ENCODE measurements at regions not wholly inside any gene's neighbourhood (a gene's known extent, or its start where the extent isn't known, plus 50 kb on each side); places are given as distances from the start of the nearest gene placed in this dataset.

DNA sequence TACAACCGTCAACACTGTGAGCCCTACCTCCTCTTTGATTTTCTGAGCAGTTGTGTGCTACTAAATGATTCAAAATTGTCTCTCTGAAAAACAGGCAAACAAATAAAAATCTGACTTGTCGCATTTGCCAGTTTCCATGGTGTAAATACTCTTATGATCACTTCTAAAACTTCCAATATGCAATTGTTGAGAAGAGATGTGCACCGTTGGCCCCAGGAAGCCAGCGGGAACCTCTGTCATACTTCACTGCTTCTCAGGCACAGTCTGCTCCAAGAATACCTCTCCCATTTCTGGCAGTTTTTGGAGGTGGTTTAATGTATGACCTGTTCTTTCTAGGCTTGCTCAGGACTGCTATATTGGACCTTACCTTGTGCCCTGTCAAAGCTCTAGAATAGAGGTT lies 196.0 kb upstream of the NCAM2 start (continued):
- TF ChIP-seq MAZ (CRISPR knock-in tag; conservative IDR thresholded peaks at IDR 0.05 in 1 of 2, IDR thresholded peaks at IDR 0.05 in 1 of 2) (no peak), ERF (CRISPR knock-in tag; IDR thresholded peaks at IDR 0.05) (no peak), ESRRB (CRISPR knock-in tag; IDR thresholded peaks at IDR 0.05; ENCODE audit: borderline replicate concordance) (no peak), ZNF174 (CRISPR knock-in tag; IDR thresholded peaks at IDR 0.05) (no peak), EWSR1 (IDR thresholded peaks at IDR 0.05; ENCODE audit: borderline replicate concordance, low read depth, partially characterized antibody) (no peak), SNRNP70 (optimal IDR thresholded peaks at IDR 0.05; ENCODE audit: low read depth, low read length) (no peak), ZNF263 (CRISPR knock-in tag; IDR thresholded peaks at IDR 0.05; ENCODE audit: borderline replicate concordance) (no peak)
- TF ChIP-seq, protein P1, sequence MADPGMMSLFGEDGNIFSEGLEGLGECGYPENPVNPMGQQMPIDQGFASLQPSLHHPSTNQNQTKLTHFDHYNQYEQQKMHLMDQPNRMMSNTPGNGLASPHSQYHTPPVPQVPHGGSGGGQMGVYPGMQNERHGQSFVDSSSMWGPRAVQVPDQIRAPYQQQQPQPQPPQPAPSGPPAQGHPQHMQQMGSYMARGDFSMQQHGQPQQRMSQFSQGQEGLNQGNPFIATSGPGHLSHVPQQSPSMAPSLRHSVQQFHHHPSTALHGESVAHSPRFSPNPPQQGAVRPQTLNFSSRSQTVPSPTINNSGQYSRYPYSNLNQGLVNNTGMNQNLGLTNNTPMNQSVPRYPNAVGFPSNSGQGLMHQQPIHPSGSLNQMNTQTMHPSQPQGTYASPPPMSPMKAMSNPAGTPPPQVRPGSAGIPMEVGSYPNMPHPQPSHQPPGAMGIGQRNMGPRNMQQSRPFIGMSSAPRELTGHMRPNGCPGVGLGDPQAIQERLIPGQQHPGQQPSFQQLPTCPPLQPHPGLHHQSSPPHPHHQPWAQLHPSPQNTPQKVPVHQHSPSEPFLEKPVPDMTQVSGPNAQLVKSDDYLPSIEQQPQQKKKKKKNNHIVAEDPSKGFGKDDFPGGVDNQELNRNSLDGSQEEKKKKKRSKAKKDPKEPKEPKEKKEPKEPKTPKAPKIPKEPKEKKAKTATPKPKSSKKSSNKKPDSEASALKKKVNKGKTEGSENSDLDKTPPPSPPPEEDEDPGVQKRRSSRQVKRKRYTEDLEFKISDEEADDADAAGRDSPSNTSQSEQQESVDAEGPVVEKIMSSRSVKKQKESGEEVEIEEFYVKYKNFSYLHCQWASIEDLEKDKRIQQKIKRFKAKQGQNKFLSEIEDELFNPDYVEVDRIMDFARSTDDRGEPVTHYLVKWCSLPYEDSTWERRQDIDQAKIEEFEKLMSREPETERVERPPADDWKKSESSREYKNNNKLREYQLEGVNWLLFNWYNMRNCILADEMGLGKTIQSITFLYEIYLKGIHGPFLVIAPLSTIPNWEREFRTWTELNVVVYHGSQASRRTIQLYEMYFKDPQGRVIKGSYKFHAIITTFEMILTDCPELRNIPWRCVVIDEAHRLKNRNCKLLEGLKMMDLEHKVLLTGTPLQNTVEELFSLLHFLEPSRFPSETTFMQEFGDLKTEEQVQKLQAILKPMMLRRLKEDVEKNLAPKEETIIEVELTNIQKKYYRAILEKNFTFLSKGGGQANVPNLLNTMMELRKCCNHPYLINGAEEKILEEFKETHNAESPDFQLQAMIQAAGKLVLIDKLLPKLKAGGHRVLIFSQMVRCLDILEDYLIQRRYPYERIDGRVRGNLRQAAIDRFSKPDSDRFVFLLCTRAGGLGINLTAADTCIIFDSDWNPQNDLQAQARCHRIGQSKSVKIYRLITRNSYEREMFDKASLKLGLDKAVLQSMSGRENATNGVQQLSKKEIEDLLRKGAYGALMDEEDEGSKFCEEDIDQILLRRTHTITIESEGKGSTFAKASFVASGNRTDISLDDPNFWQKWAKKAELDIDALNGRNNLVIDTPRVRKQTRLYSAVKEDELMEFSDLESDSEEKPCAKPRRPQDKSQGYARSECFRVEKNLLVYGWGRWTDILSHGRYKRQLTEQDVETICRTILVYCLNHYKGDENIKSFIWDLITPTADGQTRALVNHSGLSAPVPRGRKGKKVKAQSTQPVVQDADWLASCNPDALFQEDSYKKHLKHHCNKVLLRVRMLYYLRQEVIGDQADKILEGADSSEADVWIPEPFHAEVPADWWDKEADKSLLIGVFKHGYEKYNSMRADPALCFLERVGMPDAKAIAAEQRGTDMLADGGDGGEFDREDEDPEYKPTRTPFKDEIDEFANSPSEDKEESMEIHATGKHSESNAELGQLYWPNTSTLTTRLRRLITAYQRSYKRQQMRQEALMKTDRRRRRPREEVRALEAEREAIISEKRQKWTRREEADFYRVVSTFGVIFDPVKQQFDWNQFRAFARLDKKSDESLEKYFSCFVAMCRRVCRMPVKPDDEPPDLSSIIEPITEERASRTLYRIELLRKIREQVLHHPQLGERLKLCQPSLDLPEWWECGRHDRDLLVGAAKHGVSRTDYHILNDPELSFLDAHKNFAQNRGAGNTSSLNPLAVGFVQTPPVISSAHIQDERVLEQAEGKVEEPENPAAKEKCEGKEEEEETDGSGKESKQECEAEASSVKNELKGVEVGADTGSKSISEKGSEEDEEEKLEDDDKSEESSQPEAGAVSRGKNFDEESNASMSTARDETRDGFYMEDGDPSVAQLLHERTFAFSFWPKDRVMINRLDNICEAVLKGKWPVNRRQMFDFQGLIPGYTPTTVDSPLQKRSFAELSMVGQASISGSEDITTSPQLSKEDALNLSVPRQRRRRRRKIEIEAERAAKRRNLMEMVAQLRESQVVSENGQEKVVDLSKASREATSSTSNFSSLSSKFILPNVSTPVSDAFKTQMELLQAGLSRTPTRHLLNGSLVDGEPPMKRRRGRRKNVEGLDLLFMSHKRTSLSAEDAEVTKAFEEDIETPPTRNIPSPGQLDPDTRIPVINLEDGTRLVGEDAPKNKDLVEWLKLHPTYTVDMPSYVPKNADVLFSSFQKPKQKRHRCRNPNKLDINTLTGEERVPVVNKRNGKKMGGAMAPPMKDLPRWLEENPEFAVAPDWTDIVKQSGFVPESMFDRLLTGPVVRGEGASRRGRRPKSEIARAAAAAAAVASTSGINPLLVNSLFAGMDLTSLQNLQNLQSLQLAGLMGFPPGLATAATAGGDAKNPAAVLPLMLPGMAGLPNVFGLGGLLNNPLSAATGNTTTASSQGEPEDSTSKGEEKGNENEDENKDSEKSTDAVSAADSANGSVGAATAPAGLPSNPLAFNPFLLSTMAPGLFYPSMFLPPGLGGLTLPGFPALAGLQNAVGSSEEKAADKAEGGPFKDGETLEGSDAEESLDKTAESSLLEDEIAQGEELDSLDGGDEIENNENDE (IDR thresholded peaks at IDR 0.05; ENCODE audit: low read depth, low read length) = no peak

Data from K562 (cell line).